SU-DHL-6 (cell line): ENCODE measurements at regions not wholly inside any gene's neighbourhood (a gene's known extent, or its start where the extent isn't known, plus 50 kb on each side); places are given as distances from the start of the nearest gene placed in this dataset.

Source experiments
- H2AFZ ChIP-seq: fragments of 200-600 bp; sonication (generic); 2 replicates; pipeline ENCODE4 v1.6.1; 2014; ENCODE audit warnings: low read depth, mild to moderate bottlenecking, moderate library complexity, mixed read lengths, antibody characterized with exemption, low read length; ENCODE audit not compliant: severe bottlenecking
- H3F3A ChIP-seq: fragments of 200-600 bp; shearing (Covaris generic); 2 replicates; pipeline ENCODE4 v1.6.0; 2016; ENCODE audit warnings: antibody characterized with exemption, mild to moderate bottlenecking; ENCODE audit not compliant: insufficient read depth
- H3K27ac ChIP-seq: fragments of 200-600 bp; sonication (generic); 2 replicates; pipeline ENCODE4 v1.5.1; 2016; ENCODE audit warnings: low read depth, mild to moderate bottlenecking, low read length, moderate library complexity, mixed read lengths
- H3K27me3 ChIP-seq: fragments of 200-600 bp; sonication (generic), shearing (Covaris generic); 2 replicates; pipeline ENCODE4 v1.6.0; 2014; ENCODE audit warnings: mild to moderate bottlenecking, low read length
- H3K36me3 ChIP-seq: fragments of 200-600 bp; sonication (generic); 2 replicates; pipeline ENCODE4 v1.6.1; 2014; ENCODE audit warnings: mild to moderate bottlenecking, low read length, mixed read lengths
- H3K4me2 ChIP-seq: fragments of 300-600, 200-600 bp; shearing (Covaris generic), sonication (generic); 2 replicates; pipeline ENCODE4 v1.6.0; 2014; ENCODE audit warnings: low read length, low read depth, mild to moderate bottlenecking; ENCODE audit not compliant: poor library complexity, severe bottlenecking
- H3K4me3 ChIP-seq: fragments of 200-600 bp; sonication (generic); 2 replicates; pipeline ENCODE4 v1.5.1; 2014; ENCODE audit warnings: antibody characterized with exemption, low read length, mild to moderate bottlenecking, mixed read lengths; ENCODE audit not compliant: insufficient read depth, poor library complexity, severe bottlenecking
- H3K79me2 ChIP-seq: fragments of 200-600 bp; sonication (generic); 2 replicates; pipeline ENCODE4 v1.6.1; 2014; ENCODE audit warnings: mild to moderate bottlenecking, low read length, moderate library complexity; ENCODE audit not compliant: insufficient read depth
- H3K9ac ChIP-seq: fragments of 200-600 bp; sonication (generic); 2 replicates; pipeline ENCODE4 v1.7.0; 2014; ENCODE audit warnings: mild to moderate bottlenecking, low read length
- H3K9me2 ChIP-seq: fragments of 200-600 bp; sonication (generic); replicated peaks from 2 replicates; pipeline ENCODE4 v1.6.1; 2014; ENCODE audit warnings: low read length; ENCODE audit not compliant: insufficient read depth
- H3K9me3 ChIP-seq: fragments of 200-600 bp; sonication (generic); 2 replicates; pipeline ENCODE4 v1.6.1; 2014; ENCODE audit warnings: low read length, mixed read lengths; ENCODE audit not compliant: insufficient read depth
- H4K20me1 ChIP-seq: fragments of 200-600 bp; sonication (generic); 2 replicates; pipeline ENCODE4 v1.6.1; 2014; ENCODE audit warnings: low read depth, mild to moderate bottlenecking, antibody characterized with exemption, low read length, moderate library complexity, mixed read lengths
- CTCF ChIP-seq: fragments of 200-600 bp; sonication (generic); IDR thresholded peaks from one replicate; pipeline ENCODE4 v1.5.1; 2017; ENCODE audit warnings: antibody characterized with exemption, mild to moderate bottlenecking, low read length, moderate library complexity; ENCODE audit not compliant: insufficient read depth, poor library complexity, severe bottlenecking
- EZH2phosphoT487 ChIP-seq: fragments of 200-600 bp; sonication (generic), shearing (Covaris generic); conservative IDR thresholded peaks from 2 replicates; pipeline ENCODE4 v1.6.1; 2018; ENCODE audit warnings: mild to moderate bottlenecking, antibody characterized with exemption, low read length, moderate library complexity, mixed read lengths

- no peaks in the 10 kb centered on the region for H3K36me3 ChIP-seq
Measured at GRCh38 chr2:592737-593136, 84.5 kb downstream of the TMEM18 start.

DNA sequence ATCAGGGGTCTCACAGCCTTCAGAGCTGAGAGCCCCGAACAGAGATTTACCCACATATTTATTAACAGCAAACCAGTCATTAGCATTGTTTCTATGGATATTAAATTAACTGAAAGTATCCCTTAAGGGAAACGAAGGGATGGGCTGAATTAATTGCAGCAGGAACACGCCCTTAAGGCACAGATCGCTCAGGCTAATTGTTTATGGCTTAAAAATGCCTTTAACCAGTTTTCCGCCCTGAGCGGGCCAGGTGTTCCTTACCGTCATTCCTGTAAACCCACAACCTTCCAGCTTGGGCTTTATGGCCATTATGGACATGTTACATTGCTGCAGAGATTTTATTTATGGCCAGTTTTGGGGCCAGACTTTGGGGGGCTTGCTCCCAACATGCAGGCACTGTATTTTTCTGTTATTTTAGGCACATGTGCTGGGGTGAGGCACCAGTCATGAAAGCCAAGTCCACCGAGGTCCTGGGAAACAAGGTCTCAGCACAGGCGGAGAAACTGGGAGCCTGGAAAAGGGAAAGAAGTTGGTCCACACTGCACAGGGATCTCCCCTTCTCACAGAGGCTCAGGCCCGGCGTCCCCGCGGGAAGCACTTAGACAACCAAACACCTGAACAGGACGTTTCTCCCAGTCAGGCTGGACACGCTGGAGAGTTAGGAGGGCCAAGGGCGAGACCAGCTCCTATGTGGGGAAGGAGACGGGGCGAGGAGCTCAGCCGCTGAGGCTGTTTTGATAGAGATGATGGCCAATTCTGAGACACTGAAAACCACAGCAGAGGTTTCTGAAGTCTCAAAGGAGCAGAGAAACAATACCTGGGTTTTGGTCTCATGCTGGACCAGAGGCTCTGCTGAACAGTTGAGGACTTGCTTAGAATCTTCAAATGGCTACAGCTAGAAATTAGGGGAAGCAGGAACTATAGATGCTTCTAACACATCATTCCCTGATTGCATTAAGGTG is 86.7 kb downstream of the TMEM18 start:
- no peak for TF ChIP-seq CTCF
- no peak for TF ChIP-seq EZH2phosphoT487
- no peaks in the 10 kb centered on the region; the same call in 1 of the 2 replicates for H3F3A ChIP-seq
- H3K27me3 ChIP-seq: no peaks in the 10 kb centered on the region

More at GRCh38 chr2:592737-593136, 84.5 kb downstream of the TMEM18 start:
- Histone ChIP-seq H3K4me2 (no peak overlapping the region), H3K27me3 (no peaks in the 10 kb centered on the region), H3F3A (no peaks in the 10 kb centered on the region), H3K9me2 (no peaks in the 10 kb centered on the region), H3K9me3 (no peaks in the 10 kb centered on the region), H3K4me3 (no peak overlapping the region), H3K79me2 (no peaks in the 10 kb centered on the region), H3K9ac (no peak overlapping the region), H2AFZ (no peak overlapping the region), H4K20me1 (no peaks in the 10 kb centered on the region), H3K27ac (no peak overlapping the region)
- no peak for TF ChIP-seq CTCF
- no peak for TF ChIP-seq EZH2phosphoT487

DNA sequence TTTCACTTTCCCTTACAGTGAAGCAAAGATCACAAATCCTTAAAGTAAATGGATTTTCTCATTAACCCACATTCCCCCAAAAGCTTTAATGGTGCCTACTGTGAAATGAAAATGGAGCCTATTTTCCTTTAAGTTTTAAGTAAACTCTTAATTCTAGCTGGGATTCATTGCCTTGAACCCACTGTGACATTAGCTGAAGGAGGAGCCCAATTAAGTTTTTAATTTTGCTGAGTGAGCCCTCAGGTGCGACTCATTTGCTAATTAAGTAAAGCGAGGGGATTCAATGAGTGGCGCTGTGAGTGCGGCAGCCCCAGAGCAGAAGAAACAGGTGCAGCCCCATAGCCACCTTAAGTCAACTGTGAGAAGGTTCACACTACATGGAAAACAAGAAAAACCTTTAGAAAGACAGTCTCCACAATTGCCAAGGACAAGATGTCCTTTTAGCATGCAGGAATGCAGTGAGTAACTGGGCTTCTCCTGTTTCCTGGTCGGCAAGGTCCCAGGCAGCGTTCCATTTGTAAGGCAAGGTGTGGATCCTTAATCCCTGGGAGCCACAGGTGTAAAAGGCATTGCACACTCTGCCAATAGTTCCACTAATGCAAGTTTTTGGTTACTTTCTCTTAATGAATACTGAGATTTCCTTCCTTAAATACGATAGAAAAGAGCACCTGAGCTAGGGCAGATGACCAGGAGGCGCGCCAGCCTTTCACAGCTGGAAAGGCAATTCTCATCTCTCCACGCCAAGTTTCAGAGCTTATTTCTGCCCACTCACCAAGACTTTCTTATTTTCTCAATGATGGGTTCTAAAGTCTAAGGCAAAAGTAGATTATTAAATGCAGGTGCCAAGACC is 87.7 kb downstream of the TMEM18 start:
- no peaks in the 10 kb centered on the region for H3K36me3 ChIP-seq
- no peak overlapping the region for H2AFZ ChIP-seq
- H3K9me2 ChIP-seq: no peaks in the 10 kb centered on the region
- H3K9me3 ChIP-seq: no peaks in the 10 kb centered on the region
- H4K20me1 ChIP-seq: no peaks in the 10 kb centered on the region
- no peak overlapping the region for H3K4me2 ChIP-seq
- H3F3A ChIP-seq: no peaks in the 10 kb centered on the region; the same call in 1 of the 2 replicates
- no peaks in the 10 kb centered on the region for H3K27me3 ChIP-seq
- no peaks in the 10 kb centered on the region for H3K79me2 ChIP-seq
- H3K9ac ChIP-seq: no peak overlapping the region
- no peak overlapping the region for H3K27ac ChIP-seq
- no peak for TF ChIP-seq CTCF
- TF ChIP-seq EZH2phosphoT487: no peak
- H3K4me3 ChIP-seq: no peak overlapping the region

More for the DNA sequence above, 86.7 kb downstream of the TMEM18 start:
- no peak overlapping the region for H3K4me3 ChIP-seq
- no peaks in the 10 kb centered on the region for H4K20me1 ChIP-seq
- H3K27ac ChIP-seq: no peak overlapping the region
- H3K9me3 ChIP-seq: no peaks in the 10 kb centered on the region
- H3K4me2 ChIP-seq: no peak overlapping the region
- H3K79me2 ChIP-seq: no peaks in the 10 kb centered on the region
- no peak overlapping the region for H3K9ac ChIP-seq
- no peak overlapping the region for H2AFZ ChIP-seq
- H3K9me2 ChIP-seq: no peaks in the 10 kb centered on the region
- H3K36me3 ChIP-seq: no peaks in the 10 kb centered on the region
